ENCODE measurements at regions not wholly inside any gene's neighbourhood (a gene's known extent, or its start where the extent isn't known, plus 50 kb on each side); places are given as distances from the start of the nearest gene placed in this dataset.
"Not testable (repeated sequence)": the region's sequence is repeated elsewhere in the genome, so short reads cannot be mapped to it uniquely, and the experiment has no call there.

- no peak for DNase-seq
Measured at GRCh38 chr2:120540719-120541552, 194.7 kb upstream of the GLI2 start.

GRCh38 chr2:120541553-120541932 lies 194.1 kb upstream of the GLI2 start:
- no peak for DNase-seq

GRCh38 chr2:120541972-120542670 lies 193.5 kb upstream of the GLI2 start:
- DNase-seq, result no peak

- no peak for DNase-seq
Measured at GRCh38 chr2:120542911-120543527, 192.6 kb upstream of the GLI2 start.

GRCh38 chr2:120543899-120544298 lies 191.8 kb upstream of the GLI2 start:
- no peak for DNase-seq

GRCh38 chr2:120544522-120544921 lies 191.1 kb upstream of the GLI2 start:
- no peak for DNase-seq

- not testable (repeated sequence) for DNase-seq
Measured at GRCh38 chr2:120545007-120545406, 190.7 kb upstream of the GLI2 start.

GRCh38 chr2:120545521-120546047 lies 190.1 kb upstream of the GLI2 start:
- DNase-seq, result no peak

- no peak for DNase-seq
Measured at GRCh38 chr2:120546048-120546864, 189.4 kb upstream of the GLI2 start.

GRCh38 chr2:120546865-120547390 lies 188.7 kb upstream of the GLI2 start:
- no peak for DNase-seq

GRCh38 chr2:120547662-120548061 lies 188.0 kb upstream of the GLI2 start:
- DNase-seq, result no peak

- no peak for DNase-seq
Measured at GRCh38 chr2:120548627-120549608, 186.8 kb upstream of the GLI2 start.

- no peak for DNase-seq
Measured at GRCh38 chr2:120549841-120550240, 185.8 kb upstream of the GLI2 start.

- DNase-seq, result no peak
Measured at GRCh38 chr2:120550282-120550681, 185.4 kb upstream of the GLI2 start.

GRCh38 chr2:120550893-120551446 lies 184.7 kb upstream of the GLI2 start:
- no peak for DNase-seq

GRCh38 chr2:120551522-120551921 lies 184.1 kb upstream of the GLI2 start:
- no peak for DNase-seq

- no peak for DNase-seq
Measured at GRCh38 chr2:120552079-120552478, 183.6 kb upstream of the GLI2 start.

GRCh38 chr2:120552800-120553481 lies 182.7 kb upstream of the GLI2 start:
- peak; percentile 76 for DNase-seq

GRCh38 chr2:120554625-120555032 lies 181.0 kb upstream of the GLI2 start:
- no peak for DNase-seq

- no peak for DNase-seq
Measured at GRCh38 chr2:120555092-120555491, 180.6 kb upstream of the GLI2 start.
